ENCODE measurements at regions not wholly inside any gene's neighbourhood (a gene's known extent, or its start where the extent isn't known, plus 50 kb on each side); places are given as distances from the start of the nearest gene placed in this dataset.

- TF ChIP-seq CTCF (conservative IDR thresholded peaks at IDR 0.05; ENCODE audit: low read depth, low read length), result no peak
- TF ChIP-seq EZH2 (IDR thresholded peaks at IDR 0.05; ENCODE audit: borderline replicate concordance, low read depth, low read length, poor library complexity, severe bottlenecking), result no peak
Observed at GRCh38 chr17:70763018-70763417, 593.7 kb downstream of the KCNJ2 start.
